A673 (cell line): ENCODE measurements at regions not wholly inside any gene's neighbourhood (a gene's known extent, or its start where the extent isn't known, plus 50 kb on each side); places are given as distances from the start of the nearest gene placed in this dataset.
A peak's percentile ranks its signal among the peaks of the same experiment; 100 is the strongest.

Experiments
- BruUV-seq: library from RNA; stranded (reverse); fragments of 400-500 nt; replicated peaks from 2 replicates; lab custom pipeline; 2021; lab: Mats Ljungman, UMichigan
- CTCF ChIA-PET: fragments of 300-600 bp; sonication (Branson Sonifier 250); formaldehyde crosslinking; loops from one replicate; lab custom pipeline; 2022; ENCODE audit warnings: antibody characterized with exemption; lab: Charles Lee
- POLR2A ChIA-PET: fragments of 300-600 bp; sonication (Branson Sonifier 250); formaldehyde crosslinking; loops from one replicate; lab custom pipeline; 2022; ENCODE audit warnings: antibody characterized with exemption; ENCODE audit not compliant: low non-redundant PET; lab: Charles Lee
- DNase-seq: peaks from one replicate; pipeline ENCODE4 v3.0.0-alpha.2; 2015; ENCODE audit warnings: low spot score
- H3K27ac ChIP-seq: fragments of 200-600 bp; sonication (generic); 2 replicates; pipeline ENCODE4 v1.5.1; 2016; ENCODE audit warnings: mixed run types, low read depth, mild to moderate bottlenecking, mixed read lengths, antibody characterized with exemption, low read length; ENCODE audit not compliant: poor library complexity, severe bottlenecking
- H3K27me3 ChIP-seq: fragments of 200-600 bp; sonication (generic); replicated peaks from 2 replicates; pipeline ENCODE4 v1.6.1; 2017; ENCODE audit warnings: mixed run types, low read depth, mild to moderate bottlenecking, mixed read lengths, antibody characterized with exemption, low read length; ENCODE audit not compliant: insufficient read depth, poor library complexity
- H3K36me3 ChIP-seq: fragments of 200-600 bp; sonication (generic); 2 replicates; pipeline ENCODE4 v1.6.1; 2016; ENCODE audit warnings: mixed run types, mild to moderate bottlenecking, mixed read lengths, antibody characterized with exemption, low read length; ENCODE audit not compliant: insufficient read depth, poor library complexity, severe bottlenecking
- H3K4me1 ChIP-seq: fragments of 200-600 bp; sonication (generic); 2 replicates; pipeline ENCODE4 v1.6.1; 2017; ENCODE audit warnings: mixed run types, mild to moderate bottlenecking, mixed read lengths, antibody characterized with exemption, low read length; ENCODE audit not compliant: insufficient read depth, poor library complexity, severe bottlenecking
- H3K4me3 ChIP-seq: fragments of 200-600 bp; sonication (generic); 2 replicates; pipeline ENCODE4 v1.5.1; 2016; ENCODE audit warnings: low read depth, mixed run types, mild to moderate bottlenecking, mixed read lengths, low read length; ENCODE audit not compliant: poor library complexity, severe bottlenecking
- H3K9me3 ChIP-seq: fragments of 200-600 bp; sonication (generic); 2 replicates; pipeline ENCODE4 v1.6.1; 2016; ENCODE audit warnings: mixed run types, low read depth, mild to moderate bottlenecking, mixed read lengths, antibody characterized with exemption, low read length; ENCODE audit not compliant: poor library complexity, severe bottlenecking
- EZH2 ChIP-seq: fragments of 200-600 bp; sonication (generic); IDR thresholded peaks from 2 replicates; pipeline ENCODE4 v1.6.1; 2017; ENCODE audit warnings: borderline replicate concordance, low read depth, mild to moderate bottlenecking, mixed read lengths, antibody characterized with exemption, low read length; ENCODE audit not compliant: poor library complexity, severe bottlenecking
- intact Hi-C: fragments of 100-400 bp; cut with micrococcal nuclease; formaldehyde crosslinking; loops from one replicate; pipeline ENCODE4 v1.10.0; 2022; ENCODE audit not compliant: unreplicated experiment
- TF ChIP-seq, protein P1 (sequence below): fragments of 300-800, 200-600 bp; sonication (generic); conservative IDR thresholded peaks from 2 replicates; pipeline ENCODE4 v1.5.1; 2017; ENCODE audit warnings: low read depth, mild to moderate bottlenecking, antibody characterized with exemption, low read length, moderate library complexity, mixed read lengths

DNA sequence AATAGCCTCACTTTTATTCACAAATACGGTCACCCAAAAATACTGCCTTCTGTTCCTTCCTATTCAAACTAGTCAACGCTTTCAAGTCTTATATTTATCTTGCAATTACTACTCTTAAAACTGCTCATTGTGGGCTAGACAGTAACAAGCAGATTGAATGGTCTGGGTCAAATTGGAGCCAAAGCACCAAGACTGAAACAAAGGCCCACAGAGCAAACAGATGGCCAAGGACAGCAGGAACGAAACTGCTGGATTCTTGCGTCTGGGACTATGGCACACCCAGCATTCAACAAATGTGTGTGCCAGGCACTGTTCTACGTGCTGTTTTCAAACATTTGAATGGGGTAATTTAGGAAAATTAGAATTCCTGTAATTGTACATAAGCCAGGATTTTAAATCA is 250.1 kb upstream of the PSMD7 start:
- no peak overlapping the region for H3K27ac ChIP-seq
- BruUV-seq: no TSS peak
- POLR2A ChIA-PET: no interaction called here
- H3K27me3 ChIP-seq: no peaks in the 10 kb centered on the region
- no peaks in the 10 kb centered on the region for H3K36me3 ChIP-seq
- CTCF ChIA-PET: no interaction called here
- H3K4me1 ChIP-seq: no peaks in the 10 kb centered on the region
- H3K4me3 ChIP-seq: no peak overlapping the region
- intact Hi-C loops: no loop called here
- no peaks in the 10 kb centered on the region for H3K9me3 ChIP-seq
- DNase-seq: no peak
- TF ChIP-seq, protein P1, sequence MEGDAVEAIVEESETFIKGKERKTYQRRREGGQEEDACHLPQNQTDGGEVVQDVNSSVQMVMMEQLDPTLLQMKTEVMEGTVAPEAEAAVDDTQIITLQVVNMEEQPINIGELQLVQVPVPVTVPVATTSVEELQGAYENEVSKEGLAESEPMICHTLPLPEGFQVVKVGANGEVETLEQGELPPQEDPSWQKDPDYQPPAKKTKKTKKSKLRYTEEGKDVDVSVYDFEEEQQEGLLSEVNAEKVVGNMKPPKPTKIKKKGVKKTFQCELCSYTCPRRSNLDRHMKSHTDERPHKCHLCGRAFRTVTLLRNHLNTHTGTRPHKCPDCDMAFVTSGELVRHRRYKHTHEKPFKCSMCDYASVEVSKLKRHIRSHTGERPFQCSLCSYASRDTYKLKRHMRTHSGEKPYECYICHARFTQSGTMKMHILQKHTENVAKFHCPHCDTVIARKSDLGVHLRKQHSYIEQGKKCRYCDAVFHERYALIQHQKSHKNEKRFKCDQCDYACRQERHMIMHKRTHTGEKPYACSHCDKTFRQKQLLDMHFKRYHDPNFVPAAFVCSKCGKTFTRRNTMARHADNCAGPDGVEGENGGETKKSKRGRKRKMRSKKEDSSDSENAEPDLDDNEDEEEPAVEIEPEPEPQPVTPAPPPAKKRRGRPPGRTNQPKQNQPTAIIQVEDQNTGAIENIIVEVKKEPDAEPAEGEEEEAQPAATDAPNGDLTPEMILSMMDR: no peak
- no peak for TF ChIP-seq EZH2

DNA sequence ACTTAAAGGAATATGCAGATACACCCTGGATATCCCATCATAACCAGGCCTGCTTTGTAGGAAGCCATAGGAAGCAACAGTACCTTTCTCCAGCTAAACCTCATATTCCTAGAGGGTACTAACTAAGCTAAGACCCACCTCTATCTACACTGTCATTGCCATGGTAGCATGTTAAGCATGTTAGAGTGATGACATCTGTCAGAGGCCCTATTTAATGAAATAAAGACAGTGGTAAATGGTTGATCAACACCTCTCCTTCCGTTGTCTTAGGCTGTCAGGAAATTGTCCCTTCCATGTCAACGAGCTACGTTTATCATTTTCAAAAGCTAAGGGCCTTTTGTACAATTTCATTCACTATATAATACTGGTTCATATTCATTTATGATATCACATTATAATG is 251.1 kb upstream of the PSMD7 start:
- POLR2A ChIA-PET: no interaction called here
- CTCF ChIA-PET: no interaction called here
- intact Hi-C loops: no loop called here
- no peak overlapping the region for H3K27ac ChIP-seq
- H3K36me3 ChIP-seq: no peaks in the 10 kb centered on the region
- DNase-seq: no peak
- H3K4me3 ChIP-seq: no peak overlapping the region
- no peaks in the 10 kb centered on the region for H3K9me3 ChIP-seq
- TF ChIP-seq EZH2: no peak
- TF ChIP-seq, protein P1: no peak
- H3K4me1 ChIP-seq: no peaks in the 10 kb centered on the region
- no TSS peak for BruUV-seq
- no peaks in the 10 kb centered on the region for H3K27me3 ChIP-seq

DNA sequence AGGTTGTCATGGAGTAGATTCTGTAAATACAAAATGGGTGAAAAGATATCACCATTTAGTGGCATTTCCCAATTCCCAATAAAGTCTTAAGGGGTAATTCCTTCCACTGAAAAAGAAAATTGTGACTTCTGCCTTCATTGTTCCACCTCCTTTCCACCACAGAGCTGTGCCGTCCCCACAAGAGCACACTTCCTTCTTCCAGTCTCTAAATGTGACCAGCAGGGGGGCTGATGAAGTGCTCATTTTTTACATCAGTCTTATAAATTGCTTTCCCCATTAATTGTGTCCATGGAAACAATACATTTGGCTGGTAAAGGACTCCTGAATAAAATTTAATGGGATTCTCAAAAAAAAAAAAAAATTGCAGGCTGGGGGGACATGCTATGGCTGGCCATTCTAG is 260.8 kb upstream of the PSMD7 start:
- TF ChIP-seq, protein P1: peak; percentile 46
- no peak for TF ChIP-seq EZH2
- Histone ChIP-seq H3K4me1 (no peaks in the 10 kb centered on the region), H3K9me3 (no peaks in the 10 kb centered on the region), H3K27me3 (no peaks in the 10 kb centered on the region), H3K36me3 (no peaks in the 10 kb centered on the region), H3K4me3 (no peak overlapping the region), H3K27ac (no peak overlapping the region)
- no TSS peak for BruUV-seq
- peak; percentile 61 for DNase-seq
- ChIA-PET POLR2A (no interaction called here), CTCF (interaction anchor here (1.5 kb wide), 1 partner anchor 191 kb away, joined by 12 read pairs; no protein-coding TSS in a partner anchor)
- intact Hi-C loops: loop anchor here (2.0 to 10.0 kb wide), 3 partner anchors 66 to 321 kb away; no protein-coding TSS in a partner anchor
